T-helper 2 cell treated with Interferon-gamma antibody and Interleukin-4, amounts not matched to agents 100 ng/mL and 5 ng/mL, for 36 hours (primary cell): ENCODE measurements at regions not wholly inside any gene's neighbourhood (a gene's known extent, or its start where the extent isn't known, plus 50 kb on each side); places are given as distances from the start of the nearest gene placed in this dataset.

Experiments
- intact Hi-C: fragments of 100-400 bp; cut with micrococcal nuclease; formaldehyde crosslinking; loops from one replicate; pipeline ENCODE4 v1.15.1; 2023

- intact Hi-C loops: no loop called here
These were observed 385.9 kb upstream of the TLE4 start for GRCh38 chr9:79185866-79186265.

GRCh38 chr9:79189511-79189924 is 382.2 kb upstream of the TLE4 start:
- intact Hi-C loops: no loop called here

- intact Hi-C loops: no loop called here
These were observed 378.8 kb upstream of the TLE4 start for GRCh38 chr9:79193001-79193400.

GRCh38 chr9:79193501-79194223 is 378.1 kb upstream of the TLE4 start:
- intact Hi-C loops: no loop called here

- intact Hi-C loops: no loop called here
These were observed 375.9 kb upstream of the TLE4 start for GRCh38 chr9:79195879-79196278.

DNA sequence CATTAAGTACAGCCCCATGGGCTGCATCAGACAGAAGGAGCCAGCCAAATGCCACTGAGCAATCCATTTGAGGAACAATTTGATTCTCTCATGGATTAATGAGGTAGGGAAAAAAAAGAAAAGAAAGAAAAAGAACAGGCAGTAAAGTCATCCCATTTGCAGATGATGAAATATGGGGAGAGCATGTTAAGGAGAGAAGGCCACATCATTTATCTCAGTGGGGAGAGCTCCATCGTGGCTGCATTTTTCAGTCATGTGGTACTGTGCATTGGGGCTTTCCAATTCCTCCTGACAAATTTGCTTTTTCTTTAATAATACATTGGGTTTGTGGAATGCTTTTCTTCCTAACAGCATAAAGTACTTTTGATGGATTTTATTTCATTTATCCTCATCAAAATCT is 375.2 kb upstream of the TLE4 start:
- intact Hi-C loops: no loop called here

DNA sequence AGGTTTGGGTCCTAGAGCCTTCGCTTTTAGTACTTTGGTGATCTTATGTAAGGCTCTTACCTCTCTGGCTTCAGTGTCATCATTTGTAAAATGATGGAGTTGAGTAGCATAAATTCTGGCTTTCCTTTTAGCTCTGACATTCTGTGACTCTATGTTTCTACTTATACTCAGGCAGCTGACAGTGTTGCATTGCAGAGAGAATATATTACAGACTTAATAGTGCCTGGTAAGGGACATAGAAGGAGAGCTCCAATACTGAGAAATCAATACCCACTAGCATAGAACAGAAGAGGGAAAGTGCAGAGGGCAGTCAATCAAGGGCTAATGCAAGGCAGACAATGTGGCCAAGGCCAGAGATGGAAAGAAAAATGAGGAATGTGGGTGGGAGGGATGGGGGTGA is 371.4 kb upstream of the TLE4 start:
- intact Hi-C loops: no loop called here

DNA sequence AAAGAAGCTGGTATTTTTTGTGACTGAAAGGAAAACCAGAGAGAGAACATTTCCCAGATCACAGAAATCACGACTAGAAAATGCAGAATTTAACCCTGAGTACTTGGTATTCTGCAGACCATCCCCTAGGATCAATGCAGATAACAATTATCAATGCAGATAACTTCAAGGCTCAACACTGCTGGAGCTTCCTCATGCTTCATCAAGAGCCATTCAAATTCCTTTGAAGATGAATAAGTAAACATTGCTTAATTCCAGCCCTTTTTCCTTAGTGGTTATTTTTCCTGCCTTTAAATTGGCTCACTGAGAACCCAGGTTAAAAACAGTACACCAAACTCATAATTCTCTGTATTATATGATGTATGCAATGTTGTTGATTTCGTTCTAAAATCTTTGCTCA is 370.1 kb upstream of the TLE4 start:
- intact Hi-C loops: no loop called here

GRCh38 chr9:79208791-79209396 is 362.9 kb upstream of the TLE4 start:
- intact Hi-C loops: no loop called here

DNA sequence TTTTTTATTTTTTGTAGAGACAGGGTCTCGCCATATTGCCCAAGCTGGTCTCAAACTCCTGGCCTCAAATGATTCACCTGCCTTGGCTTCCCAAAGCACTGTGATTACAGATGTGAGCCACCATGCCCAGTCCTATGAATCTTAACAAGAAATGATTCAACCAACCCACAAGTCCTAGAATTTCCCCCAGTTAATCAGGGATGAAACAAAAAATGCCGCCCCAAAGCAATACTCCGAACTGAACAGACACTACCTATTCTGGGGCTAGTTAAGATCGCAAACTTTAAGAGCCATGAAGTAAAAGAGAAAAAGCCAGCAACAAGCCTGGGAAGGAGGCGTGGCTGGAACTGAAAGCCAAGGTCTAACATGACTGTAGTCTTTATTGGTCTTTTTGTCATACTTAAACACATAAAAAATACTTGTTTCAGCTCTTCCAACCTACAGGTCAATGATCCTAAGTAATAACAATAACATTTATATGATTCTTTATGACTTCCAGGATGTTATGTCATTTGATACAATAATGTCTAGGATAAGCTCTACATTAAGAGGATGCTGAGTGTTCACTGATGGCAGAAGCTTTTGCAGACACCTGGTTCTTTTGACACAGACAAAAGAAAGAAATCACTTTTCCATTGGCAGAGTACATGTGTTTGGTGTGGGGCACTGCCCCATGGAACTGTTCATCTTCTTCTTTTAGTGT is 361.1 kb upstream of the TLE4 start:
- intact Hi-C loops: no loop called here

DNA sequence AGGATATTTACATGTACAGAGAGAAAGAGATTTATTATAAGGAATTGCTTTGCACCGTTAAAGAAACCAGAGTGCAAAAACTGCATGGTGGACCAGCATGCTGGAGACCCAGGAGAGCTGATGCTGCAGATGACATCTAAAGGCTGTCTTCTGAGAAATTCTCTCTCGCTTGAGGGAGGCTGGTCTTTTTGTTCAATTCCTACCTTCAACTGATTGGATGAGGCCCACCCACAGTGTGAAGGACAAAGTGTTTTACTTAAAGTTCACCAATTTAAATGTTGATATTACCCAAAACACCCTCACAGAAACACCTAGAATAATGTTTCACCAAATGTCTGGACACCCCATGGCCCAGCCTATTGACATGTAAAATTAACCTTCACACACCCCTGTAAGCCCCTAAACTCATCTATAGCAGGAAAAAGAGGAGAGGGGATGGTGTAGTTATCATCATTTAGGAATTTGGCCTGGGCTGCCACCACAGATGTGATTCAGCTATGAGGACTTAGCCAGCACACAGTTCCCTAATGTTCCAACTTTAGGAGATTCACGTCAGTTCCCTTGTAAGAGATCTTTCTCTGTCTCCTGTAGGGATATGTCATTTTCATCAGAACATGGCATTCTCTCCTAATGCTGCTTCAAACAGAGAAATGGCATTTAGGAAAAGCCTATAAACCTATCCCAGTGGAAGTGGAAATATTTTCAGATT is 358.2 kb upstream of the TLE4 start:
- intact Hi-C loops: no loop called here

DNA sequence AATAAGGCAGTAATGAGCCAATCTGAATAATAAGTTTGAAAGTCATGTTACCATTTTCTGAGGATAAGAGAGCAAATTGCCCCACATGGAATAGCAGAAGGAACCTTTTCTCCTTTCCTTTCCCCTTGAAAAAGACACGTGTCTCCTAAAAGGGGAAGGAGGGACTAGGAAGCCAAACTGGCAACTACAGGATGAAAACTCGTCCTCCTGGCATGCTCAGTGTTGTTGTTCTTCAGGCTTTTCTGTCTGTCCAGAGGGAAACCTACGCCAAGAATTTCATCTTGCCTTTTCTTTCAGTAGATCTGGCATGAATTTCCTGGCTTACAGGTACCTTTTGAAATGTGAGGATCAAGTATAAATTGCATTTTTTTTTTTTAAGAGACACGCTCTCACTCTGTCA is 355.9 kb upstream of the TLE4 start:
- intact Hi-C loops: no loop called here

DNA sequence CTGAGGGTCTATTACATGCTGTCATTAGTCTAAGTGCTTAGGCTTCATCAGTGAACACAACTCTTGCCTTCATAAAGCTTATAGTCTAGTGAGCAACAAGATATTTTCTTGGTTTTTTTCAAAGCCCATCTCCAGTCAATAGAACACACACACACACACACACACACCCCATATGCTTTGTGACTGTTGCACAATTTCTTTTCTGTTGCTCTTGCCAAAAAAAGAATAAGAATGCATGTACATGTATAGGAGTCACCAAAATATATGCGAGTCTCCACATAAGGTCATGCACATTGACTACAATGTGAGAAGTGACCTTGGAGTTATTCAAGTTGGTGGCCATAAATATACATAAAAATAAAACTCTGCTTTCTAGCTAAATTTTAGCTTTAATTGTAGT is 351.5 kb upstream of the TLE4 start:
- intact Hi-C loops: no loop called here

- intact Hi-C loops: no loop called here
These were observed 351.1 kb upstream of the TLE4 start for GRCh38 chr9:79220666-79221065.

GRCh38 chr9:79221084-79221483 is 350.7 kb upstream of the TLE4 start:
- intact Hi-C loops: no loop called here

DNA sequence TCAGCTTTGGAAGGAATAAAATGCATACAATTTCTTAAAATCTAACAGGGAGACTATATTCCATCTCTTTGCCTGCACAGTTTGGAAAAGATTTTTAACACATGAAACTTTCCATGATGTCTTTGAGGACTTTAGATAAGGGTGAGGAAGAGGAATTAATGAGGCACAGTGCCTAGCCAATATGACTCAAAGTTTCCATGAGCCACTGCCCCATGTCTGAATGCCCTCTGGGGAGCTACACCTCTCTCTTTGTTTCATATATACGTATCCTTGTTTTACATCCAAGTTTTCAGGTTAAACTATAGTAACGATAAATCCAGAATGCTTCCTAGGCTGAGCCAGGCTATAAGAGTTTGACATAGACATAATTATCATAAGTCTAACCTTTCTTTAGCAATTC is 349.3 kb upstream of the TLE4 start:
- intact Hi-C loops: no loop called here

DNA sequence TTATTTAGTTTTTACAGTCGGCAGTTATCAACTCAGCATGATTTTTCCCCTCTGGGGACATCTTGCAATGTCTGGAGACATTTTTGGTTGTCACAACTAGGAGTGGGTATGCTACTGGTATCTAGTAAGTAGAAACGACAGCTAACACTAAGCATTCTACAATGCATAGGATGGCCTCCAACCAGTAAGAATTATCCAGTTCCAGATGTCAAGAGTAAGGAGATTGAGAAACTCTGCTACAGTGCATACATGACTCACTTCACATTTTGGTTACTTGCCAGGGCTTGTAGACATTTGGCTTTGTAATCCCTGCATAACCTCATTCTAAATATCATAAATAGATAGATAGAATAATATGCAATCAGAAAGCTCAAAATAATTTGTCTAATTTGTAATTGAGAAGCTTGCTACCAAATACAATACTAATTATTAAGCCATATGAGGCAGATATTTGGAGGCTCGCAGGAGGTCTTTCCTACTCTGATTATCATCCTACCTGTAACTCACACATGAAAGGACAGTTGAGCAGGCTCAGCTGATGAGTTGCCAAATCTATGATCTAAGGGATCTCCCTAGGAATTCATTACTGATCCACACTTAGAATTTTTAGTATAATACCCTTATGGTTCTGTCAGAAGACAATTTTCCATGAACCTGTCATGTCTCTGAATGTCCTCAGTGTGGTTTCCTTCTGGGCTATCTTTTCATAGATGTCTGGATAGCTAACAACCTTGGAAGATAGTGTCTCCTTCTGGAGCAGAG is 346.9 kb upstream of the TLE4 start:
- intact Hi-C loops: no loop called here

DNA sequence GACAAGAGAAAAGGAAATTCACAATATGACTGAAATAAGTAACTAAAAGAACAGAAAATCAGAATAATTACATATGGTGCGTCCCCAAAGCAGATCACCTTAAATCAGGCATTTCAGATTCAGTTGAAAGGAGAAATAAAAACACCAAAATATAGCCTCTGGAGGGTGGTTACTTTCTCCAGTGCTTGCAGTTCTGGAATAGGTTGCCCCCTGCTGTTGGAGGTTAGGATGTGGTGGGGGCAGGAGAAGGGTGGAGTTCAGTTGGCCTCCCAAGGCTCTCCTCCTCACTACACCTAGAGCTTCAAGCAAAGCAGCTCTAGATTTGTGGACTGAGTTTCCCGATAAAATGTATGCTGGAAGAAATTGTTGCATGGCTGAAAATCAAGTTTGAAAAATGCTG is 338.2 kb upstream of the TLE4 start:
- intact Hi-C loops: no loop called here

GRCh38 chr9:79236466-79236865 is 335.3 kb upstream of the TLE4 start:
- intact Hi-C loops: no loop called here

- intact Hi-C loops: no loop called here
These were observed 333.9 kb upstream of the TLE4 start for GRCh38 chr9:79237861-79238260.

GRCh38 chr9:79240774-79241173 is 331.0 kb upstream of the TLE4 start:
- intact Hi-C loops: no loop called here
